ENCODE measurements at regions not wholly inside any gene's neighbourhood (a gene's known extent, or its start where the extent isn't known, plus 50 kb on each side); places are given as distances from the start of the nearest gene placed in this dataset.

GRCh38 chr6:77383026-77383425, 80.3 kb downstream of the HTR1B start:
- Histone ChIP-seq H3K4me3 (ENCODE audit: low read length in 2 of 2) (no peak overlapping the region), H2AFZ (ENCODE audit: low read length) (no peak overlapping the region), H3K23ac (ENCODE audit: low read depth, low read length, poor library complexity) (no peak overlapping the region), H3K36me3 (replicated peaks in 1 of 2; ENCODE audit: control insufficient read depth in 2 of 2, insufficient read depth in 2 of 2, low read length in 2 of 2) (no peaks in the 10 kb centered on the region), H4K8ac (ENCODE audit: low read depth, low read length) (no peak overlapping the region), H2BK15ac (ENCODE audit: low read length) (no peak overlapping the region), H2BK120ac (ENCODE audit: low read depth, low read length) (no peak overlapping the region), H3K14ac (ENCODE audit: low read length) (no peak overlapping the region), H3K4me2 (ENCODE audit: insufficient read depth, low read length, poor library complexity, severe bottlenecking) (no peak overlapping the region), H2BK5ac (ENCODE audit: low read length) (no peak overlapping the region), H3K18ac (ENCODE audit: low read length) (no peak overlapping the region), H3K27ac (replicated peaks; ENCODE audit: low read length) (no peak overlapping the region), H3K9me3 (replicated peaks in 1 of 2; ENCODE audit: control insufficient read depth in 2 of 2, insufficient read depth in 1 of 2, low read depth in 1 of 2, low read length in 2 of 2) (no peaks in the 10 kb centered on the region), H2AK5ac (ENCODE audit: low read depth, low read length) (no peak overlapping the region), H3K4ac (ENCODE audit: low read length) (no peak overlapping the region), H3K79me1 (ENCODE audit: low read depth, low read length) (no peaks in the 10 kb centered on the region), H3K27me3 (ENCODE audit: control insufficient read depth in 3 of 3, insufficient read depth in 3 of 3, low read depth in 1 of 3, low read length in 3 of 3) (no peaks in the 10 kb centered on the region), H4K91ac (ENCODE audit: low read depth, low read length, poor library complexity) (no peak overlapping the region), H3K4me1 (ENCODE audit: control insufficient read depth in 2 of 2, insufficient read depth in 1 of 2, low read depth in 1 of 2, low read length in 2 of 2) (no peaks in the 10 kb centered on the region), H2BK12ac (ENCODE audit: low read length) (no peak overlapping the region), H3K9ac (ENCODE audit: low read depth, low read length, poor library complexity) (no peak overlapping the region)
- WGBS, 2 donors (ENCODE audit: extremely low coverage in 2 of 2, insufficient read length in 2 of 2, insufficient replicate concordance in 1 of 2), result no CpG with 5 or more reads among the region's 2 CpGs
- DNase-seq (ENCODE audit: low spot score), result no peak

- no peaks in the 10 kb centered on the region for H3K79me1 ChIP-seq (ENCODE audit: low read depth, low read length)
- H3K4ac ChIP-seq (ENCODE audit: low read length), result no peak overlapping the region
- no peak overlapping the region for H2BK15ac ChIP-seq (ENCODE audit: low read length)
- H2AFZ ChIP-seq (ENCODE audit: low read length), result no peak overlapping the region
- no peak overlapping the region for H3K14ac ChIP-seq (ENCODE audit: low read length)
- no peak overlapping the region for H3K18ac ChIP-seq (ENCODE audit: low read length)
- DNase-seq (ENCODE audit: low spot score), result no peak
- no peak overlapping the region for H2BK12ac ChIP-seq (ENCODE audit: low read length)
- WGBS, 2 donors (ENCODE audit: extremely low coverage in 2 of 2, insufficient read length in 2 of 2, insufficient replicate concordance in 1 of 2), result no CpG with 5 or more reads among the region's 3 CpGs
- no peak overlapping the region for H3K27ac ChIP-seq (replicated peaks; ENCODE audit: low read length)
- no peak overlapping the region for H3K9ac ChIP-seq (ENCODE audit: low read depth, low read length, poor library complexity)
- no peaks in the 10 kb centered on the region for H3K9me3 ChIP-seq (replicated peaks in 1 of 2; ENCODE audit: control insufficient read depth in 2 of 2, insufficient read depth in 1 of 2, low read depth in 1 of 2, low read length in 2 of 2)
- H2BK5ac ChIP-seq (ENCODE audit: low read length), result no peak overlapping the region
- no peak overlapping the region for H3K23ac ChIP-seq (ENCODE audit: low read depth, low read length, poor library complexity)
- H2AK5ac ChIP-seq (ENCODE audit: low read depth, low read length), result no peak overlapping the region
- H3K36me3 ChIP-seq (replicated peaks in 1 of 2; ENCODE audit: control insufficient read depth in 2 of 2, insufficient read depth in 2 of 2, low read length in 2 of 2), result no peaks in the 10 kb centered on the region
- no peaks in the 10 kb centered on the region for H3K27me3 ChIP-seq (ENCODE audit: control insufficient read depth in 3 of 3, insufficient read depth in 3 of 3, low read depth in 1 of 3, low read length in 3 of 3)
- no peak overlapping the region for H3K4me3 ChIP-seq (ENCODE audit: low read length in 2 of 2)
- no peak overlapping the region for H2BK120ac ChIP-seq (ENCODE audit: low read depth, low read length)
- no peak overlapping the region for H4K91ac ChIP-seq (ENCODE audit: low read depth, low read length, poor library complexity)
- H4K8ac ChIP-seq (ENCODE audit: low read depth, low read length), result no peak overlapping the region
- H3K4me2 ChIP-seq (ENCODE audit: insufficient read depth, low read length, poor library complexity, severe bottlenecking), result no peak overlapping the region
- H3K4me1 ChIP-seq (ENCODE audit: control insufficient read depth in 2 of 2, insufficient read depth in 1 of 2, low read depth in 1 of 2, low read length in 2 of 2), result no peaks in the 10 kb centered on the region
Observed at GRCh38 chr6:77373955-77374354, 89.3 kb downstream of the HTR1B start.

GRCh38 chr6:77371748-77372147, 91.5 kb downstream of the HTR1B start:
- H2AFZ ChIP-seq (ENCODE audit: low read length), result no peak overlapping the region
- H2BK120ac ChIP-seq (ENCODE audit: low read depth, low read length), result no peak overlapping the region
- no peaks in the 10 kb centered on the region for H3K79me1 ChIP-seq (ENCODE audit: low read depth, low read length)
- no peaks in the 10 kb centered on the region for H3K36me3 ChIP-seq (replicated peaks in 1 of 2; ENCODE audit: control insufficient read depth in 2 of 2, insufficient read depth in 2 of 2, low read length in 2 of 2)
- no peak overlapping the region for H3K18ac ChIP-seq (ENCODE audit: low read length)
- no peaks in the 10 kb centered on the region for H3K9me3 ChIP-seq (replicated peaks in 1 of 2; ENCODE audit: control insufficient read depth in 2 of 2, insufficient read depth in 1 of 2, low read depth in 1 of 2, low read length in 2 of 2)
- no peak overlapping the region for H2AK5ac ChIP-seq (ENCODE audit: low read depth, low read length)
- H3K4me2 ChIP-seq (ENCODE audit: insufficient read depth, low read length, poor library complexity, severe bottlenecking), result no peak overlapping the region
- H3K27me3 ChIP-seq (ENCODE audit: control insufficient read depth in 3 of 3, insufficient read depth in 3 of 3, low read depth in 1 of 3, low read length in 3 of 3), result no peaks in the 10 kb centered on the region
- no peak overlapping the region for H4K91ac ChIP-seq (ENCODE audit: low read depth, low read length, poor library complexity)
- no peak for DNase-seq (ENCODE audit: low spot score)
- no peak overlapping the region for H2BK5ac ChIP-seq (ENCODE audit: low read length)
- H3K4me1 ChIP-seq (ENCODE audit: control insufficient read depth in 2 of 2, insufficient read depth in 1 of 2, low read depth in 1 of 2, low read length in 2 of 2), result no peaks in the 10 kb centered on the region
- H3K27ac ChIP-seq (replicated peaks; ENCODE audit: low read length), result no peak overlapping the region
- no peak overlapping the region for H3K14ac ChIP-seq (ENCODE audit: low read length)
- H3K23ac ChIP-seq (ENCODE audit: low read depth, low read length, poor library complexity), result no peak overlapping the region
- no peak overlapping the region for H3K4ac ChIP-seq (ENCODE audit: low read length)
- no peak overlapping the region for H3K4me3 ChIP-seq (ENCODE audit: low read length in 2 of 2)
- H2BK15ac ChIP-seq (ENCODE audit: low read length), result no peak overlapping the region
- no peak overlapping the region for H2BK12ac ChIP-seq (ENCODE audit: low read length)
- no peak overlapping the region for H3K9ac ChIP-seq (ENCODE audit: low read depth, low read length, poor library complexity)
- whole genome bisulfite sequencing, 2 donors (ENCODE audit: extremely low coverage in 2 of 2, insufficient read length in 2 of 2, insufficient replicate concordance in 1 of 2), result no CpG with 5 or more reads among the region's 5 CpGs
- no peak overlapping the region for H4K8ac ChIP-seq (ENCODE audit: low read depth, low read length)

GRCh38 chr6:77368660-77369313, 94.5 kb downstream of the HTR1B start:
- Histone ChIP-seq H2BK120ac (ENCODE audit: low read depth, low read length) (no peak overlapping the region), H3K9me3 (replicated peaks in 1 of 2; ENCODE audit: control insufficient read depth in 2 of 2, insufficient read depth in 1 of 2, low read depth in 1 of 2, low read length in 2 of 2) (no peaks in the 10 kb centered on the region), H4K8ac (ENCODE audit: low read depth, low read length) (no peak overlapping the region), H3K4me2 (ENCODE audit: insufficient read depth, low read length, poor library complexity, severe bottlenecking) (peak overlapping the region; percentile 66), H3K4ac (ENCODE audit: low read length) (no peak overlapping the region), H3K18ac (ENCODE audit: low read length) (peak overlapping the region; percentile 85), H2BK12ac (ENCODE audit: low read length) (no peak overlapping the region), H3K14ac (ENCODE audit: low read length) (no peak overlapping the region), H2BK5ac (ENCODE audit: low read length) (no peak overlapping the region), H3K4me3 (ENCODE audit: low read length in 2 of 2) (peak overlapping the region; percentile 32 to 75), H3K9ac (ENCODE audit: low read depth, low read length, poor library complexity) (no peak overlapping the region), H2BK15ac (ENCODE audit: low read length) (no peak overlapping the region), H3K4me1 (ENCODE audit: control insufficient read depth in 2 of 2, insufficient read depth in 1 of 2, low read depth in 1 of 2, low read length in 2 of 2) (no peaks in the 10 kb centered on the region), H3K36me3 (replicated peaks in 1 of 2; ENCODE audit: control insufficient read depth in 2 of 2, insufficient read depth in 2 of 2, low read length in 2 of 2) (no peaks in the 10 kb centered on the region), H3K27ac (replicated peaks; ENCODE audit: low read length) (peak overlapping the region; percentile 51), H3K27me3 (ENCODE audit: control insufficient read depth in 3 of 3, insufficient read depth in 3 of 3, low read depth in 1 of 3, low read length in 3 of 3) (no peaks in the 10 kb centered on the region), H2AK5ac (ENCODE audit: low read depth, low read length) (no peak overlapping the region), H3K23ac (ENCODE audit: low read depth, low read length, poor library complexity) (no peak overlapping the region), H3K79me1 (ENCODE audit: low read depth, low read length) (no peaks in the 10 kb centered on the region), H2AFZ (ENCODE audit: low read length) (no peak overlapping the region), H4K91ac (ENCODE audit: low read depth, low read length, poor library complexity) (no peak overlapping the region)
- WGBS, 2 donors (ENCODE audit: extremely low coverage in 2 of 2, insufficient read length in 2 of 2, insufficient replicate concordance in 1 of 2), result no CpG with 5 or more reads among the region's 20 CpGs
- no peak for DNase-seq (ENCODE audit: low spot score)

Data from neuronal stem cell (in vitro differentiated cells).